Gastroesophageal sphincter (tissue), 3 donors: ENCODE measurements at regions not wholly inside any gene's neighbourhood (a gene's known extent, or its start where the extent isn't known, plus 50 kb on each side); places are given as distances from the start of the nearest gene placed in this dataset.

Source experiments
- POLR2A ChIP-seq, 2 donors: fragments of 450-650 bp; IDR thresholded peaks; one replicate each; pipeline ENCODE4 v1.6.1; 2017; ENCODE audit warnings: antibody characterized with exemption in 2 of 2, mild to moderate bottlenecking in 2 of 2, moderate library complexity in 1 of 2
- POLR2AphosphoS5 ChIP-seq: sonication (generic); formaldehyde crosslinking; IDR thresholded peaks from one replicate; pipeline ENCODE4 v1.6.1; 2017; ENCODE audit warnings: antibody characterized with exemption
- TF ChIP-seq, protein P1 (sequence below), 4 experiments: fragments of 200-600 bp in 2 of 4; fragments of 450-650 bp in 2 of 4; sonication (generic) in 1 of 4; IDR thresholded peaks; one replicate each; pipeline ENCODE4 v1.5.1; 2017 to 2019; ENCODE audit warnings: antibody characterized with exemption in 4 of 4, mild to moderate bottlenecking in 2 of 4, moderate library complexity in 2 of 4

DNA sequence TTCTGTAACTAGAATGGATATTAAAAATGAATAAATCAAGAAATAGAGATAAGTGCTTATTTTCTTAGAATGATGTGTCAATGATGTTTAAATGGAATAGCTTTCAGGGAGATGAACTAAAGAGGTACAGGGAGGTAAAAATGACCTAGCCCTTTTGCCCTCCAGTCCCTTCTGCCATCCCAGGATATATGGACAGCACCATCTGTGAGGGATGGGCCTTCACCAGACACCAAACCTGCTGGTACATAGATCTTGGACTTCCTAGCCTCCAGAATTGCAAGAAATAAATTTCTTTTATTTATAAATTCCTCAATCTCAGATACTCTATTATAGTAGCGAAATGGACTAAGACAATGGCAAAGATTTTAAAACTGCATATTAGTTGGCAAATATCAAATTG lies 352.0 kb upstream of the THBS1 start:
- TF ChIP-seq, protein P1, sequence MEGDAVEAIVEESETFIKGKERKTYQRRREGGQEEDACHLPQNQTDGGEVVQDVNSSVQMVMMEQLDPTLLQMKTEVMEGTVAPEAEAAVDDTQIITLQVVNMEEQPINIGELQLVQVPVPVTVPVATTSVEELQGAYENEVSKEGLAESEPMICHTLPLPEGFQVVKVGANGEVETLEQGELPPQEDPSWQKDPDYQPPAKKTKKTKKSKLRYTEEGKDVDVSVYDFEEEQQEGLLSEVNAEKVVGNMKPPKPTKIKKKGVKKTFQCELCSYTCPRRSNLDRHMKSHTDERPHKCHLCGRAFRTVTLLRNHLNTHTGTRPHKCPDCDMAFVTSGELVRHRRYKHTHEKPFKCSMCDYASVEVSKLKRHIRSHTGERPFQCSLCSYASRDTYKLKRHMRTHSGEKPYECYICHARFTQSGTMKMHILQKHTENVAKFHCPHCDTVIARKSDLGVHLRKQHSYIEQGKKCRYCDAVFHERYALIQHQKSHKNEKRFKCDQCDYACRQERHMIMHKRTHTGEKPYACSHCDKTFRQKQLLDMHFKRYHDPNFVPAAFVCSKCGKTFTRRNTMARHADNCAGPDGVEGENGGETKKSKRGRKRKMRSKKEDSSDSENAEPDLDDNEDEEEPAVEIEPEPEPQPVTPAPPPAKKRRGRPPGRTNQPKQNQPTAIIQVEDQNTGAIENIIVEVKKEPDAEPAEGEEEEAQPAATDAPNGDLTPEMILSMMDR (IDR thresholded peaks at IDR 0.05), result no peak
- no peak for TF ChIP-seq POLR2A (IDR thresholded peaks at IDR 0.05)
- TF ChIP-seq POLR2AphosphoS5, result no peak
